PC-9 (cell line): ENCODE measurements at regions not wholly inside any gene's neighbourhood (a gene's known extent, or its start where the extent isn't known, plus 50 kb on each side); places are given as distances from the start of the nearest gene placed in this dataset.

Experiments
- BruUV-seq: library from RNA; stranded (reverse); fragments of 400-500 nt; replicated peaks from 2 replicates; lab custom pipeline; 2021; lab: Mats Ljungman, UMichigan
- CTCF ChIA-PET: fragments of 300-600 bp; sonication (Branson Sonifier 250); formaldehyde crosslinking; loops from one replicate; lab custom pipeline; 2022; ENCODE audit warnings: antibody characterized with exemption; lab: Charles Lee
- POLR2A ChIA-PET: fragments of 300-600 bp; sonication (Branson Sonifier 250); formaldehyde crosslinking; loops from one replicate; lab custom pipeline; 2022; ENCODE audit warnings: antibody characterized with exemption; ENCODE audit not compliant: unreplicated experiment; lab: Charles Lee
- DNase-seq, 2 experiments: peaks; one replicate each; pipeline versions ENCODE4 v3.0.0 to v3.0.0-alpha.2; 2015 to 2022; ENCODE audit warnings: mixed read lengths in 1 of 2
- H2AFZ ChIP-seq: fragments of 200-600 bp; sonication (generic); 2 replicates; pipeline ENCODE4 v1.8.1; 2017; ENCODE audit warnings: antibody characterized with exemption
- H3F3A ChIP-seq: fragments of 200-600 bp; sonication (generic); 2 replicates; pipeline ENCODE4 v1.8.1; 2017; ENCODE audit warnings: antibody characterized with exemption, mild to moderate bottlenecking, low read depth; ENCODE audit not compliant: insufficient read depth
- H3K27ac ChIP-seq: fragments of 200-600 bp; sonication (generic); 2 replicates; pipeline ENCODE4 v1.6.1; 2016; ENCODE audit warnings: mixed run types
- H3K27me3 ChIP-seq: fragments of 200-600 bp; sonication (generic); 2 replicates; pipeline ENCODE4 v1.6.1; 2016; ENCODE audit warnings: low read depth, mixed run types; ENCODE audit not compliant: insufficient read depth
- H3K36me3 ChIP-seq: fragments of 200-600 bp; sonication (generic); 2 replicates; pipeline ENCODE4 v1.6.1; 2016; ENCODE audit warnings: low read depth, mixed run types
- H3K4me1 ChIP-seq: fragments of 200-600 bp; sonication (generic); replicated peaks from 2 replicates; pipeline ENCODE4 v1.6.1; 2016; ENCODE audit warnings: mixed run types; ENCODE audit not compliant: insufficient read depth
- H3K4me2 ChIP-seq: fragments of 200-600 bp; sonication (generic); 2 replicates; pipeline ENCODE4 v1.6.1; 2017; ENCODE audit warnings: mixed run types
- H3K4me3 ChIP-seq: fragments of 200-600 bp; sonication (generic); 2 replicates; pipeline ENCODE4 v1.6.1; 2016; ENCODE audit warnings: mixed run types
- H3K79me2 ChIP-seq: fragments of 200-600 bp; sonication (generic); 2 replicates; pipeline ENCODE4 v1.6.1; 2017; ENCODE audit warnings: low read depth, mixed run types
- H3K9me2 ChIP-seq: fragments of 200-600 bp; sonication (generic); 2 replicates; pipeline ENCODE4 v1.8.1; 2017; ENCODE audit warnings: mild to moderate bottlenecking; ENCODE audit not compliant: insufficient read depth
- H3K9me3 ChIP-seq: fragments of 200-600 bp; sonication (generic); 2 replicates; pipeline ENCODE4 v1.8.1; 2016; ENCODE audit warnings: low read depth; ENCODE audit not compliant: insufficient read depth
- H4K20me1 ChIP-seq: fragments of 200-600 bp; sonication (generic); 2 replicates; pipeline ENCODE4 v1.8.1; 2017; ENCODE audit not compliant: insufficient read depth
- EZH2 ChIP-seq: fragments of 200-600 bp; sonication (generic); IDR thresholded peaks from 2 replicates; pipeline ENCODE4 v1.8.0; 2017; ENCODE audit warnings: antibody characterized with exemption, low read depth
- intact Hi-C: fragments of 100-400 bp; cut with micrococcal nuclease; formaldehyde crosslinking; loops from one replicate; pipeline ENCODE4 v1.10.0; 2022; ENCODE audit not compliant: unreplicated experiment
- TF ChIP-seq, protein P1 (sequence below): fragments of 200-600 bp; sonication (generic); conservative IDR thresholded peaks from 2 replicates; pipeline ENCODE4 v1.6.1; 2017; ENCODE audit warnings: mixed run types, antibody characterized with exemption, mild to moderate bottlenecking, moderate library complexity

DNA sequence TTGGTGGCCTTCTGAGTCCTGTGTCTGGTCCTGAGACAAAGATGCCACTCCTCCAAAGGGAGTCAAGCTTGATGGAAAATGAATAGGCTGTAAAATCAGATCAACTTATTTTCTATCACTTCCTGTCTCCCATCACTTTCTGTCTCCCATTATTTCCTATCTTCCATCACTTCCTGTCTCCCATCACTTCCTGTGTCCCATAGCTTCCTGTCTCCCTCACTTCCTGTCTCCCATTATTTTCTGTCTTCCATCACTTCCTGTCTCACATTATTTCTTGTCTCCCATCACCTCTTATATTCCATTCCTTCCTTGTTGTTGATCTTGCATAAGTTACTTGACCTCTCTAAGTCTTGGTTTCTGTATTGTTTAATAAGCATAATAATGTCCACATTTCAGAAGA lies 418.5 kb upstream of the EEF2KMT start:
- DNase-seq: no peak

DNA sequence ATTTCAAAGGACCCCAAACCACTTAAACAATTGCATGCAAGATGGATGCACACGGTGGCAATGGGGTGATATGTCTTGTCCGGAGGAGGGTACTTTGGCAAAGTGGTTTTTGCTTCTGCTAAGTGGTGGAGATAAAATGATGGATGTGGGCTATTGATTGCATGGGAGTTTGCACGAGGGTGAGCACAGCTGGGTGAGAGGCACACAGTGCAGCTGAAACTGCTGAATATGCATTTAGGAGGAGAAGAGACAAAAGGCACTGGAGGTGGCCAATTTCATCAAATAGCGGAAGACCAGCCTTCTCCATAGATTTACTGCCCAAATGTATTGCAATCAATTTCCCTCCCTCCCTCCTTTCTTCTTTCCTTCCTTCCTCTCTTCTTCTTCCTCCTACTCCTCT lies 414.4 kb upstream of the EEF2KMT start:
- Histone ChIP-seq H3K36me3 (no peaks in the 10 kb centered on the region), H3K79me2 (no peaks in the 10 kb centered on the region), H3K9me3 (no peaks in the 10 kb centered on the region), H4K20me1 (no peaks in the 10 kb centered on the region), H3K27me3 (peaks cover 9% of the 10 kb centered on the region), H2AFZ (no peak overlapping the region), H3K4me2 (no peak overlapping the region), H3K4me3 (no peak overlapping the region), H3K4me1 (no peaks in the 10 kb centered on the region), H3K27ac (no peak overlapping the region), H3F3A (no peaks in the 10 kb centered on the region), H3K9me2 (no peaks in the 10 kb centered on the region)
- intact Hi-C loops: no loop called here
- DNase-seq: no peak
- ChIA-PET CTCF (no interaction called here), POLR2A (no interaction called here)
- BruUV-seq: no TSS peak
- TF ChIP-seq EZH2: no peak
- TF ChIP-seq, protein P1, sequence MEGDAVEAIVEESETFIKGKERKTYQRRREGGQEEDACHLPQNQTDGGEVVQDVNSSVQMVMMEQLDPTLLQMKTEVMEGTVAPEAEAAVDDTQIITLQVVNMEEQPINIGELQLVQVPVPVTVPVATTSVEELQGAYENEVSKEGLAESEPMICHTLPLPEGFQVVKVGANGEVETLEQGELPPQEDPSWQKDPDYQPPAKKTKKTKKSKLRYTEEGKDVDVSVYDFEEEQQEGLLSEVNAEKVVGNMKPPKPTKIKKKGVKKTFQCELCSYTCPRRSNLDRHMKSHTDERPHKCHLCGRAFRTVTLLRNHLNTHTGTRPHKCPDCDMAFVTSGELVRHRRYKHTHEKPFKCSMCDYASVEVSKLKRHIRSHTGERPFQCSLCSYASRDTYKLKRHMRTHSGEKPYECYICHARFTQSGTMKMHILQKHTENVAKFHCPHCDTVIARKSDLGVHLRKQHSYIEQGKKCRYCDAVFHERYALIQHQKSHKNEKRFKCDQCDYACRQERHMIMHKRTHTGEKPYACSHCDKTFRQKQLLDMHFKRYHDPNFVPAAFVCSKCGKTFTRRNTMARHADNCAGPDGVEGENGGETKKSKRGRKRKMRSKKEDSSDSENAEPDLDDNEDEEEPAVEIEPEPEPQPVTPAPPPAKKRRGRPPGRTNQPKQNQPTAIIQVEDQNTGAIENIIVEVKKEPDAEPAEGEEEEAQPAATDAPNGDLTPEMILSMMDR: no peak

More for the DNA sequence above, 418.5 kb upstream of the EEF2KMT start:
- Histone ChIP-seq H3K4me1 (no peaks in the 10 kb centered on the region), H4K20me1 (no peaks in the 10 kb centered on the region), H3K9me3 (no peaks in the 10 kb centered on the region), H3F3A (no peaks in the 10 kb centered on the region), H3K4me3 (no peak overlapping the region), H2AFZ (no peak overlapping the region), H3K36me3 (no peaks in the 10 kb centered on the region), H3K27ac (no peak overlapping the region), H3K9me2 (no peaks in the 10 kb centered on the region; the same call in 1 of the 2 replicates), H3K79me2 (no peaks in the 10 kb centered on the region), H3K4me2 (no peak overlapping the region), H3K27me3 (no peaks in the 10 kb centered on the region)
- TF ChIP-seq, protein P1: no peak
- TF ChIP-seq EZH2: no peak
- POLR2A ChIA-PET: no interaction called here
- CTCF ChIA-PET: no interaction called here
- no TSS peak for BruUV-seq
- intact Hi-C loops: no loop called here

DNA sequence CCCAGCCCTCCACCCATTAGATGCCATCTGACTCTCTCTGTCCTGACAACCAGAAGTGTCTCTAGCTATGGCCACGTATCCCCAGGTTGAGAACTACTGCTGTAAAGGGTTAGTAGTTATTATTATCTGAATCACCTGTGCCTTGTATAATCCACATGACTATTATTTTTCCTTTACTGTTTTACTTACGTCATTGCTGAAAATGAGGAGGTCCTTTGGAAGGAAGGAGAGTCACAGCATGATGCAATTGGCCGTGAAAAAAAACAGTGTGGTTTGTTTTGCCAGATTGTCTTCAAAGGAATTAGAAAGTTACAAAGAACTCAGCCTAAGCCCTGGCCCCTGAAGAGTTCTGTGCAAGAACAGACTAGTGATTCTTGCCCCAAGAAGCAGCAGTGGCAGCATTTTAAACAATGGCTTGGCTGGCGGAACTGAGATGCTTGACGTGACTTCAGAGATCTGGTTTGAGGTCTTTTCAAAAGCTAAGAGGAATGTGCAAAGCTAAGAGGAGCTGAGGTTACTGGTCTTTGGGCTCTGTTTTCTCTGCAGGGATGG lies 413.3 kb upstream of the EEF2KMT start:
- ChIA-PET CTCF (no interaction called here), POLR2A (no interaction called here)
- H4K20me1 ChIP-seq: no peaks in the 10 kb centered on the region
- no peaks in the 10 kb centered on the region for H3F3A ChIP-seq
- no peak overlapping the region for H3K4me2 ChIP-seq
- no peaks in the 10 kb centered on the region for H3K79me2 ChIP-seq
- no TSS peak for BruUV-seq
- no peaks in the 10 kb centered on the region for H3K4me1 ChIP-seq
- TF ChIP-seq, protein P1: no peak
- TF ChIP-seq EZH2: no peak
- intact Hi-C loops: no loop called here
- H3K36me3 ChIP-seq: no peaks in the 10 kb centered on the region
- no peaks in the 10 kb centered on the region for H3K9me2 ChIP-seq
- DNase-seq: no peak
- H3K27me3 ChIP-seq: peaks cover 15% of the 10 kb centered on the region
- H3K9me3 ChIP-seq: no peaks in the 10 kb centered on the region
- no peak overlapping the region for H3K4me3 ChIP-seq
- H3K27ac ChIP-seq: no peak overlapping the region
- H2AFZ ChIP-seq: no peak overlapping the region
